HUES6 (cell line): ENCODE measurements at regions not wholly inside any gene's neighbourhood (a gene's known extent, or its start where the extent isn't known, plus 50 kb on each side); places are given as distances from the start of the nearest gene placed in this dataset.
"Not testable (repeated sequence)": the region's sequence is repeated elsewhere in the genome, so short reads cannot be mapped to it uniquely, and the experiment has no call there.

Source experiments
- H3K27ac ChIP-seq: 2 replicates; pipeline ENCODE4 v1.7.0; 2013; ENCODE audit warnings: low read depth, mild to moderate bottlenecking, low read length, inconsistent platforms
- H3K27me3 ChIP-seq: 2 replicates; pipeline ENCODE4 v1.6.1; 2013; ENCODE audit warnings: low read length; ENCODE audit not compliant: control insufficient read depth, insufficient read depth
- H3K36me3 ChIP-seq: 2 replicates; pipeline ENCODE4 v1.6.1; 2013; ENCODE audit warnings: low read length; ENCODE audit not compliant: control insufficient read depth, insufficient read depth
- H3K4me1 ChIP-seq: 2 replicates; pipeline ENCODE4 v1.6.1; 2013; ENCODE audit warnings: low read length; ENCODE audit not compliant: control insufficient read depth, insufficient read depth
- H3K4me3 ChIP-seq: 2 replicates; pipeline ENCODE4 v1.5.1; 2013; ENCODE audit warnings: low read depth, low read length
- H3K9ac ChIP-seq: one replicate; pipeline ENCODE4 v1.6.1; 2013; ENCODE audit warnings: mild to moderate bottlenecking, low read length
- H3K9me3 ChIP-seq: 2 replicates; pipeline ENCODE4 v1.6.1; 2013; ENCODE audit warnings: low read depth, low read length; ENCODE audit not compliant: control insufficient read depth, insufficient read depth

- H3K9me3 ChIP-seq = no peaks in the 10 kb centered on the region
- no peaks in the 10 kb centered on the region for H3K4me1 ChIP-seq
- no peak overlapping the region for H3K4me3 ChIP-seq
- no peak overlapping the region for H3K27ac ChIP-seq
- H3K27me3 ChIP-seq = no peaks in the 10 kb centered on the region
- H3K9ac ChIP-seq = no peak overlapping the region
- H3K36me3 ChIP-seq = no peaks in the 10 kb centered on the region
These were observed 181.1 kb downstream of the SDHAF3 start for GRCh38 chr7:97298561-97298960.

- H3K27ac ChIP-seq = no peak overlapping the region
- no peaks in the 10 kb centered on the region for H3K4me1 ChIP-seq
- H3K27me3 ChIP-seq = no peaks in the 10 kb centered on the region
These were observed 188.1 kb downstream of the SDHAF3 start for GRCh38 chr7:97305589-97305988.

GRCh38 chr7:97307521-97308108 is 190.1 kb downstream of the SDHAF3 start:
- Histone ChIP-seq H3K9me3 (peaks cover 11% of the 10 kb centered on the region), H3K27me3 (no peaks in the 10 kb centered on the region), H3K36me3 (no peaks in the 10 kb centered on the region), H3K9ac (no peak overlapping the region), H3K27ac (no peak overlapping the region), H3K4me3 (no peak overlapping the region), H3K4me1 (no peaks in the 10 kb centered on the region)

More at GRCh38 chr7:97305589-97305988, 188.1 kb downstream of the SDHAF3 start:
- H3K9ac ChIP-seq = no peak overlapping the region
- H3K9me3 ChIP-seq = no peaks in the 10 kb centered on the region
- no peak overlapping the region for H3K4me3 ChIP-seq
- H3K36me3 ChIP-seq = no peaks in the 10 kb centered on the region

GRCh38 chr7:97313900-97314299 is 196.4 kb downstream of the SDHAF3 start:
- H3K9me3 ChIP-seq = peaks cover 44% of the 10 kb centered on the region
- no peaks in the 10 kb centered on the region for H3K4me1 ChIP-seq
- H3K27ac ChIP-seq = no peak overlapping the region

GRCh38 chr7:97317575-97317974 is 200.1 kb downstream of the SDHAF3 start:
- H3K9me3 ChIP-seq = peaks cover 33% of the 10 kb centered on the region
- no peaks in the 10 kb centered on the region for H3K27me3 ChIP-seq
- H3K4me3 ChIP-seq = no peak overlapping the region
- H3K36me3 ChIP-seq = no peaks in the 10 kb centered on the region
- no peaks in the 10 kb centered on the region for H3K4me1 ChIP-seq
- H3K9ac ChIP-seq = no peak overlapping the region
- H3K27ac ChIP-seq = no peak overlapping the region

More at GRCh38 chr7:97313900-97314299, 196.4 kb downstream of the SDHAF3 start:
- no peaks in the 10 kb centered on the region for H3K36me3 ChIP-seq
- no peak overlapping the region for H3K4me3 ChIP-seq
- H3K27me3 ChIP-seq = no peaks in the 10 kb centered on the region
- no peak overlapping the region for H3K9ac ChIP-seq

GRCh38 chr7:97329871-97330270 is 212.4 kb downstream of the SDHAF3 start:
- H3K9ac ChIP-seq, H3K27me3 ChIP-seq, H3K4me3 ChIP-seq, H3K4me1 ChIP-seq, H3K27ac ChIP-seq, H3K36me3 ChIP-seq: not testable (repeated sequence)
- H3K9me3 ChIP-seq = peaks cover 14% of the 10 kb centered on the region

GRCh38 chr7:97337849-97338248 is 220.4 kb downstream of the SDHAF3 start:
- H3K4me3 ChIP-seq = no peak overlapping the region
- no peaks in the 10 kb centered on the region for H3K27me3 ChIP-seq
- H3K27ac ChIP-seq = no peak overlapping the region
- H3K4me1 ChIP-seq = peaks cover 3% of the 10 kb centered on the region; the same call in 1 of the 2 replicates
- H3K9me3 ChIP-seq = no peaks in the 10 kb centered on the region
- H3K9ac ChIP-seq = no peak overlapping the region
- no peaks in the 10 kb centered on the region for H3K36me3 ChIP-seq

- Histone ChIP-seq H3K4me1 (peaks cover 3% of the 10 kb centered on the region; the same call in 1 of the 2 replicates), H3K4me3 (no peak overlapping the region), H3K36me3 (no peaks in the 10 kb centered on the region), H3K9ac (no peak overlapping the region), H3K27me3 (no peaks in the 10 kb centered on the region), H3K9me3 (no peaks in the 10 kb centered on the region), H3K27ac (no peak overlapping the region)
These were observed 225.0 kb downstream of the SDHAF3 start for GRCh38 chr7:97342512-97342911.

- Histone ChIP-seq H3K4me3 (no peak overlapping the region), H3K9ac (no peak overlapping the region), H3K27me3 (no peaks in the 10 kb centered on the region), H3K36me3 (no peaks in the 10 kb centered on the region), H3K27ac (no peak overlapping the region), H3K9me3 (no peaks in the 10 kb centered on the region), H3K4me1 (peaks cover 3% of the 10 kb centered on the region; the same call in 1 of the 2 replicates)
These were observed 228.9 kb downstream of the SDHAF3 start for GRCh38 chr7:97346349-97346748.

- H3K27ac ChIP-seq = no peak overlapping the region
- H3K4me1 ChIP-seq = no peaks in the 10 kb centered on the region
These were observed 234.0 kb downstream of the SDHAF3 start for GRCh38 chr7:97351488-97351887.

GRCh38 chr7:97357459-97357858 is 240.0 kb downstream of the SDHAF3 start:
- no peak overlapping the region for H3K9ac ChIP-seq
- H3K27ac ChIP-seq = no peak overlapping the region
- H3K4me3 ChIP-seq = no peak overlapping the region

More at GRCh38 chr7:97351488-97351887, 234.0 kb downstream of the SDHAF3 start:
- Histone ChIP-seq H3K9me3 (no peaks in the 10 kb centered on the region), H3K36me3 (no peaks in the 10 kb centered on the region), H3K27me3 (no peaks in the 10 kb centered on the region), H3K9ac (no peak overlapping the region), H3K4me3 (no peak overlapping the region)

More at GRCh38 chr7:97357459-97357858, 240.0 kb downstream of the SDHAF3 start:
- Histone ChIP-seq H3K9me3 (no peaks in the 10 kb centered on the region), H3K27me3 (no peaks in the 10 kb centered on the region), H3K4me1 (no peaks in the 10 kb centered on the region), H3K36me3 (no peaks in the 10 kb centered on the region)
